Keratinocyte (primary cell): ENCODE measurements at regions not wholly inside any gene's neighbourhood (a gene's known extent, or its start where the extent isn't known, plus 50 kb on each side); places are given as distances from the start of the nearest gene placed in this dataset.

Experiments
- DNase-seq: peaks from one replicate; pipeline ENCODE4 v3.0.0-alpha.2; 2011; ENCODE audit warnings: low read depth, missing footprints, low spot score
- FAIRE-seq: peaks from 2 replicates; lab custom pipeline; 2011; peaks lifted over from hg19 to GRCh38; lab: Jason Lieb, UNC
- H2AFZ ChIP-seq: 2 replicates; pipeline ENCODE4 v1.6.0; 2012; ENCODE audit warnings: low read length, control low read depth, inconsistent platforms; ENCODE audit not compliant: control insufficient read depth
- H3K27ac ChIP-seq: 2 replicates; pipeline ENCODE4 v1.5.1; 2011; ENCODE audit warnings: low read length; ENCODE audit not compliant: control insufficient read depth, insufficient read depth
- H3K27me3 ChIP-seq: 3 replicates; pipeline ENCODE4 v1.6.0; 2011; ENCODE audit warnings: low read length; ENCODE audit not compliant: control insufficient read depth, insufficient read depth; ENCODE audit errors: extremely low read depth
- H3K36me3 ChIP-seq, 2 experiments: 2 replicates in 1 of 2; 3 replicates in 1 of 2; pipeline ENCODE4 v1.5.1; 2011; ENCODE audit warnings: low read length in 2 of 2, mild to moderate bottlenecking in 1 of 2; ENCODE audit not compliant: control insufficient read depth in 2 of 2, insufficient read depth in 2 of 2; ENCODE audit errors: extremely low read depth in 1 of 2
- H3K4me1 ChIP-seq: 3 replicates; pipeline ENCODE4 v1.5.1; 2011; ENCODE audit warnings: low read length; ENCODE audit not compliant: control insufficient read depth, insufficient read depth; ENCODE audit errors: extremely low read depth
- H3K4me2 ChIP-seq: 3 replicates; pipeline ENCODE4 v1.6.0; 2011; ENCODE audit warnings: low read depth, low read length; ENCODE audit not compliant: control insufficient read depth, insufficient read depth; ENCODE audit errors: extremely low read depth
- H3K4me3 ChIP-seq, 3 experiments: fragments of 200-600 bp in 1 of 3; sonication (generic) in 1 of 3; 2 replicates in 2 of 3; 3 replicates in 1 of 3; pipeline ENCODE4 v1.5.1; 2011 to 2016; ENCODE audit warnings: low read length in 3 of 3, mild to moderate bottlenecking in 3 of 3, control low read depth in 2 of 3, inconsistent platforms in 1 of 3, low read depth in 1 of 3, mixed read lengths in 1 of 3, mixed run types in 1 of 3, moderate library complexity in 1 of 3; ENCODE audit not compliant: control insufficient read depth in 2 of 3, insufficient read depth in 2 of 3; ENCODE audit errors: extremely low read depth in 1 of 3
- H3K79me2 ChIP-seq: 2 replicates; pipeline ENCODE4 v1.6.0; 2012; ENCODE audit warnings: low read length; ENCODE audit not compliant: control insufficient read depth, insufficient read depth
- H3K9ac ChIP-seq: 3 replicates; pipeline ENCODE4 v1.6.0; 2011; ENCODE audit warnings: low read length; ENCODE audit not compliant: control insufficient read depth, insufficient read depth; ENCODE audit errors: extremely low read depth
- H3K9me1 ChIP-seq: 3 replicates; pipeline ENCODE4 v1.6.0; 2011; ENCODE audit warnings: low read length; ENCODE audit not compliant: control insufficient read depth, insufficient read depth; ENCODE audit errors: extremely low read depth
- H3K9me3 ChIP-seq: 2 replicates; pipeline ENCODE4 v1.5.1; 2012; ENCODE audit warnings: low read depth, low read length; ENCODE audit not compliant: control insufficient read depth
- H4K20me1 ChIP-seq: 3 replicates; pipeline ENCODE4 v1.6.0; 2011; ENCODE audit warnings: low read length; ENCODE audit not compliant: control insufficient read depth, insufficient read depth; ENCODE audit errors: extremely low read depth
- EZH2 ChIP-seq: IDR thresholded peaks from one replicate; pipeline ENCODE4 v1.6.1; 2012; ENCODE audit warnings: inconsistent platforms, mild to moderate bottlenecking, low read length, moderate library complexity
- dilution Hi-C: fragments of 300-500 bp; cut with MboI; formaldehyde crosslinking; loops from one replicate; pipeline ENCODE4 v1.7.0; 2020; ENCODE audit warnings: low sequenced_read_pairs; ENCODE audit not compliant: extremely low pct_ligation_motif_present
- TF ChIP-seq, protein P1 (sequence below), 3 experiments: IDR thresholded peaks in 1 of 3; conservative IDR thresholded peaks in 1 of 3; optimal IDR thresholded peaks in 1 of 3; 2 replicates in 2 of 3; 3 replicates in 1 of 3; pipeline versions ENCODE3 to v1.5.1; 2011; ENCODE audit warnings: low read length in 3 of 3, mild to moderate bottlenecking in 3 of 3, moderate library complexity in 2 of 3, control low read depth in 1 of 3, inconsistent platforms in 1 of 3; ENCODE audit not compliant: insufficient read depth in 2 of 3; ENCODE audit errors: extremely low read depth in 1 of 3

DNA sequence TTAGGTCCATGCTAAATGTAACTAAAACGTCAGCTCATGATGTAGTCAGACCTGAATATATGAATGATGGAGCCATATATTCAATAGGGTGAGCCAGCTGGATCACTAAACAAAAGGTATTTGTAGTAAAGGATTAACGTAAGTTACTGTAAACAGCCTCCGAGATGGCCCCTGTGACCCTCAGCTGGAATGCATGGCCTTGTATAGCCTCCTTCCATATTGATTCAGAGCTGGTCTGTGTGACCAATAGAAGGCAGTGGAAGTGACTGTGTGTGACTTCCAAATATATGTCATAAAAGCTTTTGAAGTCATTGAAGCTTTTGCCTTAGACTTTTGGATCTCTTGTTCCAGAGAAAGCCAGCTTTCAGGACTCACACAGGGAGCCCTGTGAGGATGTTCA lies 154.4 kb upstream of the CHD1 start:
- DNase-seq (no peak), FAIRE-seq (no peak)
- Histone ChIP-seq H3K27ac (no peak overlapping the region), H3K36me3 (no peaks in the 10 kb centered on the region), H2AFZ (no peak overlapping the region), H3K4me3 (no peak overlapping the region), H3K9me3 (no peaks in the 10 kb centered on the region), H3K27me3 (no peaks in the 10 kb centered on the region), H3K4me1 (no peaks in the 10 kb centered on the region), H3K4me2 (no peak overlapping the region), H4K20me1 (no peaks in the 10 kb centered on the region), H3K79me2 (no peaks in the 10 kb centered on the region), H3K9me1 (no peaks in the 10 kb centered on the region), H3K9ac (no peak overlapping the region)
- no peak for TF ChIP-seq EZH2
- TF ChIP-seq, protein P1, sequence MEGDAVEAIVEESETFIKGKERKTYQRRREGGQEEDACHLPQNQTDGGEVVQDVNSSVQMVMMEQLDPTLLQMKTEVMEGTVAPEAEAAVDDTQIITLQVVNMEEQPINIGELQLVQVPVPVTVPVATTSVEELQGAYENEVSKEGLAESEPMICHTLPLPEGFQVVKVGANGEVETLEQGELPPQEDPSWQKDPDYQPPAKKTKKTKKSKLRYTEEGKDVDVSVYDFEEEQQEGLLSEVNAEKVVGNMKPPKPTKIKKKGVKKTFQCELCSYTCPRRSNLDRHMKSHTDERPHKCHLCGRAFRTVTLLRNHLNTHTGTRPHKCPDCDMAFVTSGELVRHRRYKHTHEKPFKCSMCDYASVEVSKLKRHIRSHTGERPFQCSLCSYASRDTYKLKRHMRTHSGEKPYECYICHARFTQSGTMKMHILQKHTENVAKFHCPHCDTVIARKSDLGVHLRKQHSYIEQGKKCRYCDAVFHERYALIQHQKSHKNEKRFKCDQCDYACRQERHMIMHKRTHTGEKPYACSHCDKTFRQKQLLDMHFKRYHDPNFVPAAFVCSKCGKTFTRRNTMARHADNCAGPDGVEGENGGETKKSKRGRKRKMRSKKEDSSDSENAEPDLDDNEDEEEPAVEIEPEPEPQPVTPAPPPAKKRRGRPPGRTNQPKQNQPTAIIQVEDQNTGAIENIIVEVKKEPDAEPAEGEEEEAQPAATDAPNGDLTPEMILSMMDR (optimal IDR thresholded peaks at IDR 0.05 in 1 of 3, IDR thresholded peaks at IDR 0.05 in 1 of 3, conservative IDR thresholded peaks at IDR 0.05 in 1 of 3; ENCODE audit: extremely low read depth in 1 of 3, insufficient read depth in 2 of 3, low read length in 3 of 3): no peak
- dilution Hi-C loops: no loop called here

GRCh38 chr5:99081711-99082110 lies 152.9 kb upstream of the CHD1 start:
- dilution Hi-C loops: no loop called here
- H4K20me1 ChIP-seq: no peaks in the 10 kb centered on the region
- H3K27me3 ChIP-seq: no peaks in the 10 kb centered on the region
- H3K9me1 ChIP-seq: no peaks in the 10 kb centered on the region
- H3K9me3 ChIP-seq: no peaks in the 10 kb centered on the region
- H3K4me3 ChIP-seq: no peak overlapping the region
- no peak overlapping the region for H3K9ac ChIP-seq
- no peak for DNase-seq
- no peaks in the 10 kb centered on the region for H3K36me3 ChIP-seq
- FAIRE-seq: no peak
- no peak overlapping the region for H3K27ac ChIP-seq
- no peaks in the 10 kb centered on the region for H3K79me2 ChIP-seq
- no peak overlapping the region for H3K4me2 ChIP-seq
- no peak overlapping the region for H2AFZ ChIP-seq
- TF ChIP-seq EZH2: no peak
- TF ChIP-seq, protein P1 (optimal IDR thresholded peaks at IDR 0.05 in 1 of 3, IDR thresholded peaks at IDR 0.05 in 1 of 3, conservative IDR thresholded peaks at IDR 0.05 in 1 of 3; ENCODE audit: extremely low read depth in 1 of 3, insufficient read depth in 2 of 3, low read length in 3 of 3): no peak
- H3K4me1 ChIP-seq: no peaks in the 10 kb centered on the region
